ENCODE measurements at regions not wholly inside any gene's neighbourhood (a gene's known extent, or its start where the extent isn't known, plus 50 kb on each side); places are given as distances from the start of the nearest gene placed in this dataset.

- H3K27me3 ChIP-seq: no peaks in the 10 kb centered on the region
- no peaks in the 10 kb centered on the region for H3K4me1 ChIP-seq
- intact Hi-C loops (cut with DNase I): no loop called here
- no peak for TF ChIP-seq CTCF (IDR thresholded peaks at IDR 0.05)
- H3K36me3 ChIP-seq: no peaks in the 10 kb centered on the region
- H3K27ac ChIP-seq: no peak overlapping the region
- no peaks in the 10 kb centered on the region for H3K9me3 ChIP-seq
- no peak overlapping the region for H3K4me3 ChIP-seq
- ATAC-seq (no peak), DNase-seq (no peak)
These were observed 111.6 kb upstream of the NWD2 start for GRCh38 chr4:37132975-37133360.

- no peaks in the 10 kb centered on the region for H3K9me3 ChIP-seq
- no peak for DNase-seq
- no peak overlapping the region for H3K27ac ChIP-seq
- ATAC-seq: no peak
- intact Hi-C loops (cut with DNase I): no loop called here
- no peaks in the 10 kb centered on the region for H3K36me3 ChIP-seq
- H3K27me3 ChIP-seq: no peaks in the 10 kb centered on the region
- no peak overlapping the region for H3K4me3 ChIP-seq
- TF ChIP-seq CTCF (IDR thresholded peaks at IDR 0.05): no peak
- H3K4me1 ChIP-seq: no peaks in the 10 kb centered on the region
These were observed 106.4 kb upstream of the NWD2 start for GRCh38 chr4:37138019-37138653.

- H3K27me3 ChIP-seq: no peaks in the 10 kb centered on the region
- intact Hi-C loops (cut with DNase I): no loop called here
- DNase-seq (no peak), ATAC-seq (no peak)
- no peak overlapping the region for H3K4me3 ChIP-seq
- no peaks in the 10 kb centered on the region for H3K36me3 ChIP-seq
- no peak for TF ChIP-seq CTCF (IDR thresholded peaks at IDR 0.05)
- no peaks in the 10 kb centered on the region for H3K4me1 ChIP-seq
- H3K9me3 ChIP-seq: no peaks in the 10 kb centered on the region
- no peak overlapping the region for H3K27ac ChIP-seq
These were observed 105.8 kb upstream of the NWD2 start for GRCh38 chr4:37138789-37139188.

GRCh38 chr4:37139987-37140386 is 104.6 kb upstream of the NWD2 start:
- H3K9me3 ChIP-seq: no peaks in the 10 kb centered on the region
- no peaks in the 10 kb centered on the region for H3K36me3 ChIP-seq
- no peak overlapping the region for H3K27ac ChIP-seq
- DNase-seq: no peak
- no peaks in the 10 kb centered on the region for H3K4me1 ChIP-seq
- TF ChIP-seq CTCF (IDR thresholded peaks at IDR 0.05): no peak
- H3K4me3 ChIP-seq: no peak overlapping the region
- no peaks in the 10 kb centered on the region for H3K27me3 ChIP-seq
- no peak for ATAC-seq
- intact Hi-C loops (cut with DNase I): no loop called here

- TF ChIP-seq CTCF (IDR thresholded peaks at IDR 0.05): no peak
- DNase-seq (no peak), ATAC-seq (no peak)
- intact Hi-C loops (cut with DNase I): no loop called here
- no peak overlapping the region for H3K27ac ChIP-seq
- no peaks in the 10 kb centered on the region for H3K4me1 ChIP-seq
- no peak overlapping the region for H3K4me3 ChIP-seq
- peaks cover 0 to 15% of the 10 kb centered on the region in 2 donors for H3K9me3 ChIP-seq
- H3K27me3 ChIP-seq: no peaks in the 10 kb centered on the region
- H3K36me3 ChIP-seq: no peaks in the 10 kb centered on the region
These were observed 98.3 kb upstream of the NWD2 start for GRCh38 chr4:37146260-37146659.

Measured in left lung (tissue), 4 donors.